Effector CD4-positive, alpha-beta T cell (primary cell): ENCODE measurements at regions not wholly inside any gene's neighbourhood (a gene's known extent, or its start where the extent isn't known, plus 50 kb on each side); places are given as distances from the start of the nearest gene placed in this dataset.

Source experiments
- DNase-seq: peaks from one replicate; pipeline ENCODE4 v3.0.0-alpha.2; 2020

- no peak for DNase-seq
Measured at GRCh38 chr16:51450909-51451308, 299.8 kb upstream of the SALL1 start.

- no peak for DNase-seq
Measured at GRCh38 chr16:51450376-51450775, 299.3 kb upstream of the SALL1 start.

GRCh38 chr16:51449441-51449840 is 298.4 kb upstream of the SALL1 start:
- no peak for DNase-seq

- DNase-seq, result no peak
Measured at GRCh38 chr16:51445250-51445649, 294.2 kb upstream of the SALL1 start.

- DNase-seq, result no peak
Measured at GRCh38 chr16:51443934-51444333, 292.9 kb upstream of the SALL1 start.

GRCh38 chr16:51442141-51442870 is 291.2 kb upstream of the SALL1 start:
- DNase-seq, result no peak

GRCh38 chr16:51440131-51440889 is 289.2 kb upstream of the SALL1 start:
- DNase-seq, result no peak

GRCh38 chr16:51439271-51439670 is 288.2 kb upstream of the SALL1 start:
- no peak for DNase-seq

GRCh38 chr16:51436742-51437141 is 285.7 kb upstream of the SALL1 start:
- no peak for DNase-seq

- DNase-seq, result no peak
Measured at GRCh38 chr16:51434567-51435198, 283.6 kb upstream of the SALL1 start.

- no peak for DNase-seq
Measured at GRCh38 chr16:51433599-51433998, 282.5 kb upstream of the SALL1 start.

GRCh38 chr16:51431517-51432241 is 280.6 kb upstream of the SALL1 start:
- DNase-seq, result no peak

GRCh38 chr16:51430716-51431369 is 279.8 kb upstream of the SALL1 start:
- no peak for DNase-seq

- no peak for DNase-seq
Measured at GRCh38 chr16:51429041-51429440, 278.0 kb upstream of the SALL1 start.

- no peak for DNase-seq
Measured at GRCh38 chr16:51427085-51427484, 276.0 kb upstream of the SALL1 start.

GRCh38 chr16:51426276-51426675 is 275.2 kb upstream of the SALL1 start:
- DNase-seq, result no peak

- DNase-seq, result no peak
Measured at GRCh38 chr16:51420247-51420646, 269.2 kb upstream of the SALL1 start.

- no peak for DNase-seq
Measured at GRCh38 chr16:51419768-51420167, 268.7 kb upstream of the SALL1 start.

GRCh38 chr16:51418258-51418657 is 267.2 kb upstream of the SALL1 start:
- DNase-seq, result no peak

GRCh38 chr16:51416926-51417325 is 265.9 kb upstream of the SALL1 start:
- DNase-seq, result no peak

- no peak for DNase-seq
Measured at GRCh38 chr16:51410125-51410524, 259.1 kb upstream of the SALL1 start.

GRCh38 chr16:51409001-51409675 is 258.1 kb upstream of the SALL1 start:
- no peak for DNase-seq
